C4-2B (cell line): ENCODE measurements at regions not wholly inside any gene's neighbourhood (a gene's known extent, or its start where the extent isn't known, plus 50 kb on each side); places are given as distances from the start of the nearest gene placed in this dataset.

Source experiments
- CTCF ChIP-seq: fragments of 450-650 bp; conservative IDR thresholded peaks from 2 replicates; pipeline ENCODE4 v1.5.1; 2017; ENCODE audit warnings: mild to moderate bottlenecking
- ZFX ChIP-seq: fragments of 450-650 bp; IDR thresholded peaks from 2 replicates; pipeline ENCODE4 v1.6.1; 2017

DNA sequence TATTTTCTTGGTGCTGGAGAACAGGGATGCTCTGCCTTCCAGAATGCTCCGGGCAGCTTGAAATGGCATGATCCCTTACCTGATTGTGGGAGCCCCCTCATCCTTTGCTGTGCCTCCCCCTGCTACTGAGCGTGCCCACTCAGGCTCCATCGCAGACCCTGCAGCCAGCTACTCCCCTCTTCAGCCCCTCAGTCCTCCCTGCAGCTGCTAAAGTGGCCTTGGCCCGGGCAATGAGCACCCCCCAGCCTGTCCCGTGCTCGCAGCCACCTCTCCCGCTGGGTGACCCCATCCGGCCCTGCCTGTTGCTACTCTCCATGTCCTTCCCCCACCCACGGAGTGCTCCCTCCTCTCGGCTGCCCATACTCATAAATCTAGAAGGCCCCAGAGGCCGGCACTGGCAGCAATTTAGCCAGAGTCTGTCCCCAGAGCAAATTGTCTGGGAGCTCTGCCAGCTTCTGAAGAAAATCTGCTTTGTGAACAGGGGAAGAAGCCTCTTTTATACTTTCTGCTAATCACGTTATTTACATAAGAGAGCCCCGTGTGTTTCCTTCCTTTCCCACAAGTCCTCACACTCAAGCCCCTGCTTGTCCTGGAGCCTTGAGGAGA is 143.7 kb upstream of the FRMD6 start:
- TF ChIP-seq CTCF (no peak), ZFX (no peak)
